ENCODE measurements at regions not wholly inside any gene's neighbourhood (a gene's known extent, or its start where the extent isn't known, plus 50 kb on each side); places are given as distances from the start of the nearest gene placed in this dataset.

- no peak for TF ChIP-seq CTCF (conservative IDR thresholded peaks at IDR 0.05; ENCODE audit: control insufficient read depth, insufficient read depth, low read depth, low read length)
- no peak overlapping the region for H3K4me3 ChIP-seq (ENCODE audit: control insufficient read depth, low read depth, low read length)
- DNase-seq (ENCODE audit: low read depth): no peak
Measured at GRCh38 chr18:39371996-39372395, 1806.4 kb upstream of the CELF4 start.

- no peak for TF ChIP-seq CTCF (conservative IDR thresholded peaks at IDR 0.05; ENCODE audit: control insufficient read depth, insufficient read depth, low read depth, low read length)
- no peak for DNase-seq (ENCODE audit: low read depth)
- H3K4me3 ChIP-seq (ENCODE audit: control insufficient read depth, low read depth, low read length): no peak overlapping the region
Measured at GRCh38 chr18:39366656-39367055, 1801.1 kb upstream of the CELF4 start.

GRCh38 chr18:39365836-39366485 is 1800.4 kb upstream of the CELF4 start:
- no peak for TF ChIP-seq CTCF (conservative IDR thresholded peaks at IDR 0.05; ENCODE audit: control insufficient read depth, insufficient read depth, low read depth, low read length)
- no peak for DNase-seq (ENCODE audit: low read depth)
- H3K4me3 ChIP-seq (ENCODE audit: control insufficient read depth, low read depth, low read length): no peak overlapping the region

- no peak for TF ChIP-seq CTCF (conservative IDR thresholded peaks at IDR 0.05; ENCODE audit: control insufficient read depth, insufficient read depth, low read depth, low read length)
- DNase-seq (ENCODE audit: low read depth): no peak
- no peak overlapping the region for H3K4me3 ChIP-seq (ENCODE audit: control insufficient read depth, low read depth, low read length)
Measured at GRCh38 chr18:39360072-39360471, 1794.5 kb upstream of the CELF4 start.

GRCh38 chr18:39359636-39360035 is 1794.0 kb upstream of the CELF4 start:
- no peak overlapping the region for H3K4me3 ChIP-seq (ENCODE audit: control insufficient read depth, low read depth, low read length)
- no peak for TF ChIP-seq CTCF (conservative IDR thresholded peaks at IDR 0.05; ENCODE audit: control insufficient read depth, insufficient read depth, low read depth, low read length)
- no peak for DNase-seq (ENCODE audit: low read depth)

- no peak for DNase-seq (ENCODE audit: low read depth)
- TF ChIP-seq CTCF (conservative IDR thresholded peaks at IDR 0.05; ENCODE audit: control insufficient read depth, insufficient read depth, low read depth, low read length): no peak
- H3K4me3 ChIP-seq (ENCODE audit: control insufficient read depth, low read depth, low read length): no peak overlapping the region
Measured at GRCh38 chr18:39350945-39351344, 1785.3 kb upstream of the CELF4 start.

GRCh38 chr18:39349801-39350200 is 1784.2 kb upstream of the CELF4 start:
- no peak for TF ChIP-seq CTCF (conservative IDR thresholded peaks at IDR 0.05; ENCODE audit: control insufficient read depth, insufficient read depth, low read depth, low read length)
- H3K4me3 ChIP-seq (ENCODE audit: control insufficient read depth, low read depth, low read length): no peak overlapping the region
- DNase-seq (ENCODE audit: low read depth): no peak

Measured in fibroblast of mammary gland (primary cell).